KBM-7 (cell line): ENCODE measurements at regions not wholly inside any gene's neighbourhood (a gene's known extent, or its start where the extent isn't known, plus 50 kb on each side); places are given as distances from the start of the nearest gene placed in this dataset.
"Not testable (repeated sequence)": the region's sequence is repeated elsewhere in the genome, so short reads cannot be mapped to it uniquely, and the experiment has no call there.

Source experiments
- DNase-seq: peaks from one replicate; pipeline ENCODE4 v3.0.0-alpha.2; 2015
- in situ Hi-C: fragments of 300-500 bp; cut with MboI; formaldehyde crosslinking; loops from 2 replicates; pipeline ENCODE4 v1.14.3; 2020; ENCODE audit warnings: low sequenced_read_pairs, low pct_unique_long_range_greater_than_20kb, mixed read lengths

DNA sequence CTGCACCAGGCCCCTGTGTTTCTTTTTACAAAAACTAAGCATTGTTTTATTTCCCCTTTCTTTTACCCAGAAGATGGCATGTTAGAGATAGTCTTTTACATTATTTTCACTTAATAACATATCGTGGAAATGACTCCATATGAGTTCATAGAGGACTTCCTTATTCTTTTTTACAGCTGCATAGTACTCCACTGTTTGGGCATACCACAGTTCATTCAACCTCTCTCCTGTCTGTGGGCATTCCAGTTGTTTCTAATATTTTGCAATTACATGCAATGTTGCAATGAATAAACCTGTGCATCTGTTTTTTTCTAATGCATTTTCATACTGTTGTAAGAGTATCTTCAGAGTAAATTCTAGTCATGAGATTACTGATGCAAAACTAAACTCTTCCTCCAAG lies 173.2 kb upstream of the ZNF469 start:
- in situ Hi-C loops, DNase-seq: not testable (repeated sequence)

DNA sequence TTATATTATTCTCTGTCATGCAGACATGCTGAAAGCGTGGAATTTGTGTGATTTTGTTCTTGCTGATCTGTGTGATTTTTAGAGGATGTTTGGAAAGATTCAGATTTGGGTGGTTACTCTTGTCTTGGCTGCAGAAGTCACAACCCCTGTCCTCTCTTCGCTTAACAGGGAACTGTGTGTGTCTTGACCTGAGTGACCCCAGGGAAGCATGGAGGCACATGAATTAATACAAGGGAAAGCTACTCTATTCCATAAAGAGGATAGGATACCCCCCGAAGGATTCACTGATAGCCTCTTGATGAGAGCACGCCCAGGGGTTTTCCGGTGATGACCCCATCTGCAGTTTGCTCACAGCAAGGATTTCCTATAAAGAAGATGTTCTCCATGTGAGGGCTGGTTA lies 168.8 kb upstream of the ZNF469 start:
- DNase-seq, in situ Hi-C loops: not testable (repeated sequence)

DNA sequence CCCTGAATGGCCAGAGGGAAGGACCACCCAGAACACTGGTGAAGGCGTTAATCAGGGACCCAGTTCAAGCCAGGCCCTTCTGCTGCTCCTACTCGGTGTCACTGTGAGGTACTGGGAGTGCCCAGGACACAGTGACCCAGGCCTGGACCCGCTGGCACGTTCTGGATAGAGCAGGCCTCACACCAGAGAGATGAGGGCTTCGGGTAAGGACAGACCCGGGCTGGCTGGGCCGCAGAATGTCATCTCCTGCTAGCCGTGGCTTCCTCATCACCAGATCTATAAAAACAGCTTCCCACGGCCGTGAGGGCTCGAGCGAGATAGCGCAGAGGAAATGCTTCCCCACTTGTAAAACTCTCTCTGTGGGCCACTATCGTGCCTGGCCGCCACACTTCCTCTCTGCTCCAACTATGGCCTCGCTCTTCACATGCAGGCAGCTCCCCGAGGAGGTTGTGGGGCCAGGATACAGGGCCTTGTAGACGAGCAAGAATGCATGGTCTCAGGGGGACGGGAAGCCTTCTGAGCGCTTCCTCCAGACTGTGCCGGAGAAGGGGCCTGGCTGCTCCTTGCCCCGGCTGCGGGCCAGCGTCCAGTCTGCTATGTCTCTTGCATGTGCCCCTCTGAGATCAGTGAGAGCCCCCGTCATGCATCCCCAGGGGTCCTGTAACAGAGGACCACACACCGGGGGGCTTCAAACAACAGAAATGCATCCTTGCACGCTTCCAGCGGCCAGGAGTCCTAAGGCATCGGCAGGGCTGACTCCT lies 161.6 kb upstream of the ZNF469 start:
- in situ Hi-C loops, DNase-seq: not testable (repeated sequence)

DNA sequence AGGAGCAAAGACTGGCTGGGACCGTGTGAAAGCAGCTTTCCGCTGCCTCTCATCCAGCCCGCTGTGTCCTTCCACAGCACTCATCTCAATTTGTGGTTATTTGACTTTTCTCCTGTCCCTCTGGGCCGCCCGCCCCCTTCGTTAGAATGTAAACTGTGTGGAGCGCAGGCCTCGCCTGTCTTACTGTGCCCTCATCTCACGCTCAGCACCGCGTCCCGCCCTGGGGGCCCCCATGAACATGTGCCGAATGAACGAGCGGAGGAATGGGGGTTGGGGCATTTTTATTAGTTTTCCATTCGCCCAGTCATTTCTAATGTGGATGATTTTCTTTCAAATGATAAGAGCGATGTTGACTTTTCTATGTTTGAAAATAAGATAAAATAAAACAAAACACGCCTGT lies 159.1 kb upstream of the ZNF469 start:
- DNase-seq, in situ Hi-C loops: not testable (repeated sequence)

DNA sequence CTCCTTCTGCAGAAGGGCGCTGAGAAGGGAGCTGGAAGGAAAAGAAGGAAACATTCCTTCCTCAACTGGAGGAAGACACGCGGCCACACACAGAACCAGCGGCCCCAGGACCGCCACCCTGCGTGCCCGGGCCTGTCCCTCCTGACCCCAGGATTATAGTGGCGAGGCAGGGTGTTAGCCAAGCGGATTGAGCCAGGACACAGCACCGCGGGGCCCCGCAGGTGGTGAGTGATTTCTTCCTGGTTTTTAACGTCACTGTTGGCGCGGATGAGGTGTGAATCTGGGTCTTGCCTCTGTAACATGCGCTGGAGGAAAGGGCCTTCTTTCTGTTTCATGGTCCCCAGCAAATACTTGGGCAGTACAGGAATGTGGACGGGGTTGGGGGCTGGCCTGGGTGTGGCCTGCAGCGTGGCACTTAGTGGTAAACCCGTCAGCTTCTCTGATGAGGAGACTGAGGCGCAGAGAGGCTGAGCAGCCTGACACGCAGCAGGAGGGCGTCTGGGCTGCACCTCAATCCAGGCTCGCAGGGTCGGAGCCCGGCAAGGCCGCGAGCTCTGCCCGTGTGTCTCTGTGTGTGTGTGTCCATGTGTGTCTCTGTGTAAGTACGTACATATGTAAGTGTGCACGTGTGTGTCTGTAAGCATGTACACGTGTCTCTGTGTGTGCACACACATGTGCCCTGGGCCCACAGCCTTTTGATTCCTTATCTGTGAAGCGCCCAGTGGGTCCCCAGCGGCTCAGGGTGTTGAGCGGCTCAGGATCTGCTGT lies 158.4 kb upstream of the ZNF469 start:
- DNase-seq, in situ Hi-C loops: not testable (repeated sequence)

DNA sequence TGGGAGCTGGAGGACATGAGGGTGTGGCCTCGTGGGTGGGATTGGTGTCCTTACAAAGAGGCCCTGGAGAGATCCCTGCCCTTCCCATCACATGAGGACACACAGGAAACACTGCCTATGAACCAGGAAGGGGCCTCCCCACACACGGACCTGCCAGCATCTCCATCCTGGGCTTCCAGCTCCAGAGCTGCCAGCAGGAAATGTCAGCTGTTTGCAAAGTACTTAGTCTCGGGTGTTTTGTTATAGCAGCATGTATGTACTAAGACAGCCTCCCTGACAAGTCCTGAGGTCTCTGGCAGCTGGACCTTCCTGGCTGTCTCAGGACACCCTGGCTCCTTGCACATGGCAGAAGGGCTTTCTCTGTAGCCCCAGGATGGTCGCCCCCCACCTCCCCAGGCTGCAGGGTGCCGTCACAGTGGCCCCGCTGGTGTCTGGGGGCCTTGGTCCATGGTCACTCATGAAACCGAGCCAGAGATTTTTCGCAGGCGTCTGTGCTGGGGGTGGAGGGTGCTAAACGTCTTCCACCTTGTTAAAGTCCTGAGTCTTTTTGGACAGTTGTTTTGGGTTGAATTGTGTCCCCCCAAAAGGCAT lies 157.0 kb upstream of the ZNF469 start:
- in situ Hi-C loops, DNase-seq: not testable (repeated sequence)

DNA sequence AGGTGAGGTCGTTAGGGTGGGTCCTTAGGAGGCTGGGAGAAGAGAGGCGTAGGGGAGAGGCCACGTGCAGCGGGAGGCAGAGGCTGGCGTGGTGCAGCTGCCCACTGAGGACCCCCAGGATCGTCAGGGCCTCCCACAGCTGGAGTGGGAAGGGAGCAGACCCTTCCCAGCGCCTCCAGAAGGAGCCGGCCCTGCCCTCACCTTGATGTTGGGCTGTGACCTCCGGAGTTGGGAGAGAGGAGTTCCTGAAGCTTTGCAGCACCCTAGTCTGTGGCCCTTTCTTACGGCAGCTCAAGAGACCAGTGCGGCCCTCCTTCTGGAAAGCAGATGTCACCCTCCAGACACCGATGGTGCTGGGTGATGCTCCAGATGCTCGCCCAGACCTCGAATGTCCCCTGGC lies 156.5 kb upstream of the ZNF469 start:
- DNase-seq, in situ Hi-C loops: not testable (repeated sequence)

DNA sequence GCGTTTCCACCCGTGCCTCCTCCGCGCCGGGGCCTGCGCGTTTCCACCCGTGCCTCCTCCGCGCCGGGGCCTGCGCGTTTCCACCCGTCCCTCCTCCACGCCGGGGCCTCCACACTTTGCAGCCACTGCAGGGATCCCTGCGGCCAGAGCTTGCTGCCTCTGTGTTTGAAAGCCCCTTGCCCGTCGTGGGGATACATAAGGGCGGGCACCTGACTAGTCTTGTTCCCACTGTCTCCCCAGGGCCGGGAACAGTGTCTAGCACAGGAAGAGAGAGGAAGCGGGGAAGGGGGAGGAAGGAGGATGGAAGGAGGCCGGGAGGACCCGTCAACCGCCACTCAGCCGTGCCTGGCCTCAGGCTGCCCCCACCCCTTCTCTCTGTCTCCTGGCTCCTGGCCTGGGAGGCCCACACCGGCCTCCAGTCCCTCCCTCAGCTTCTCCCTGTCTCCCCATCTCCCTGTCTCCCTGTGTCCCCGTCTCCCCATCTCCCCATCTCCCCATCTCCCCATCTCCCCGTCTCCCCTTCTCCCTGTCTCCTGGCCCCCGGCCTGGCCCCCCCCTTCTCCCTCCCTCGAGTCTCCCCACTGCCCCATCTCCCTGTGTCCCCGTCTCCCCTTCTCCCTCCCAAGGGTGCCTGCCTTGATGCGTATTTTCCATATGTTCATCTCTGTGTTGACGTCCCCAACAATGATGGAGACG lies 155.6 kb upstream of the ZNF469 start:
- in situ Hi-C loops, DNase-seq: not testable (repeated sequence)

DNA sequence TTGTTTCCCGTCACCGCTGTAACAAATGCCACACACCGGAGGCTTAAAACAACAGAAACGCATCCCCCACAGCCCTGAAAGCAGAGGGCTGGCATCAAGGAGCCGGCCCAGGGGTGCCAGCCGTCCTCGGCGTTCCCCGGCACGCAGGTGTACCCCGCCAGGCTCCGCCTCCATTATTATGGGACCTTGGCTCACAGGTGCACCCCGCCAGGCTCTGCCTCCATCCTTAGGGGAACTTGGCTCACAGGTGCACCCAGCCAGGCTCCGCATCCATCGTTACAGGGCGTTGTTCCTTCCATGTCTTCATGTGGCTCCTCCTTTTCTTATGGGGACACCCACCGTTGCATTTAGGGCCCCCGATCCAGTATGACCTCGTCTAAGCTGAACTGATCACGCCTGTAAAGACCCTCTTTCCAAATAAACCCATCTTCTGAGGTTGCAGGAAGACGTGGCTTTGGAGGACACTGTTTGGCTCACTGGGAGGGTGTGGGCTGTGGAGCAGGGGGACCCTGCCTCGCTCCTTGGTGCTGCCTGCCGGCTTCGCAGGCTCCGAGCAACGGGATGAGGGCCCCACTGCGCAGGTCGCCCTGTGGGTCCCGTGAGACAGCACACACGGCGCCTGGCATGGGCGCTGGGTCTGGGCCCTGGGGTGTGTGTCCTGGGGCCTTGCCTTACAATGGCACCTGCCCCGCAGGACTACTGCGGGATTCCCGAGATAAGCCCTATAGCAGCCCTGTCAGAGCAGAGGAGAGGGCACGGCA lies 154.9 kb upstream of the ZNF469 start:
- DNase-seq, in situ Hi-C loops: not testable (repeated sequence)

DNA sequence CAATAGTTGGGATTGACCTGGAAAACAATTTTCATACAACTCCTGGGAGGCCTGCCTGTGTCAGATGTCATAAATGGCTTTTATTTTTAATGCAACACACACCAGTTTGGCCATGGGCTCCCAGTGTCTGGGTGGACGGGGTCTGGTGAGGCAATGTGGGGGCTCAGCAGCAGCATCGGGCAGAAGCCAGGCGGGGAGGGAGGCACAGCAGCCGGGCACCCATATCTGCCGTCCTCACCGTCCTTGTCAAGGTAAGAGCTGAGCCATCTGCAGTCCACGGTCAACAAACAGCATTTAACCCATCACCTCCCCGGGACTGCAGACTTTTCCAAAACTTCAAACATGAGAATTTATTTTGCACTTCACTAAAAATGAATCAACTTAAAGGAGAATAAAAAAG lies 154.0 kb upstream of the ZNF469 start:
- in situ Hi-C loops, result not testable (repeated sequence)

DNA sequence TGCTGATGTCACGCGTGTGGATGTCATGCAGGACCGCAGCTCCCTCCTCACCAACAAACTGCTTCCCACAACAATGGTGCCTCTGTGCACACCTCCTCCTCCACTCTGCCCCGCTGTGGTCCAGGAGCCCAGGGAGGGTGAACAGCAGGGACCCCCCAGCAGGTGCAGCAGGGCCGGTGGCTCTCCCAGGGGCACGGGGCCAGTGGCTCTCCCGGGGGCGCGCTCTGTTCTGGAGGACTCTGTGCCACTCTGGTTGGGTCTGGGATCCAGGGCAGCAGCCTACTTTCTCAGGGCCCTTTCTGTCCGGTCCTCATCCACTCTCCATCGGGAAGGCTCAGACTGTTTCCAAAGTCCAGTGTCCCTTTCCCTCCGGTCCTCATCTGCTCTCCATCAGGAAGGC lies 153.0 kb upstream of the ZNF469 start:
- in situ Hi-C loops, DNase-seq: not testable (repeated sequence)

More for the DNA sequence above, 154.0 kb upstream of the ZNF469 start:
- not testable (repeated sequence) for DNase-seq

DNA sequence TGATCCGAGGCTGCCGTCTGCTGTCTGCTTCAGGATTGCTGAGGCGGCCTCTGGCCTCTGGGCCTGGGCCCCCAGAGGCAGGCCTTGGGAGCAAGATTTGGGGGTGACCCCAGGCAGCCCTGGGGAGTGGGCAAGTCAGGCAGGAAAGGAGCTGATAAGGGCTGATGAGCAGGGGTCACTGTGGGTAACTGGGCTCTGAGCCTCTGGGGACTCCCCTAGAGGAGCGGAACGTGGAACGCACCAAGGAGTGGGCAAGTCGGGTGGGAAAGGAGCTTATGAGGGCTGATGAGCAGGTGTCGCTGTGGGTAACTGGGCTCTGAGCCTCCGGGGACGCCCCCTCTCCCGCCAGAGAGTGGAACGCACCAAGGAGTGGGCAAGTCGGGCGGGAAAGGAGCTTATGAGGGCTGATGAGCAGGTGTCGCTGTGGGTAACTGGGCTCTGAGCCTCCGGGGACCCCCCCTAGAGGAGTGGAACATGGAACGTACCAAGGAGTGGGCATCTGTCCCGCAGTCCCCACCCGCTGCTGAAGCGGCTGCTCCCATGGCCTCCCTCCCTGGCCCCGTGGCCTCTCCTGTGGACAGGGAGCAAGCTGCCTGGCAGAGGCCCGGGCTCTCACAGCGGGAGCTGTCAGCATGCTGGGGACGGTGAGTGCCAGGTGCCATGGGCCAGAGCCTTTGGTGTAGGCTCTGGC lies 152.3 kb upstream of the ZNF469 start:
- in situ Hi-C loops, result not testable (repeated sequence)

DNA sequence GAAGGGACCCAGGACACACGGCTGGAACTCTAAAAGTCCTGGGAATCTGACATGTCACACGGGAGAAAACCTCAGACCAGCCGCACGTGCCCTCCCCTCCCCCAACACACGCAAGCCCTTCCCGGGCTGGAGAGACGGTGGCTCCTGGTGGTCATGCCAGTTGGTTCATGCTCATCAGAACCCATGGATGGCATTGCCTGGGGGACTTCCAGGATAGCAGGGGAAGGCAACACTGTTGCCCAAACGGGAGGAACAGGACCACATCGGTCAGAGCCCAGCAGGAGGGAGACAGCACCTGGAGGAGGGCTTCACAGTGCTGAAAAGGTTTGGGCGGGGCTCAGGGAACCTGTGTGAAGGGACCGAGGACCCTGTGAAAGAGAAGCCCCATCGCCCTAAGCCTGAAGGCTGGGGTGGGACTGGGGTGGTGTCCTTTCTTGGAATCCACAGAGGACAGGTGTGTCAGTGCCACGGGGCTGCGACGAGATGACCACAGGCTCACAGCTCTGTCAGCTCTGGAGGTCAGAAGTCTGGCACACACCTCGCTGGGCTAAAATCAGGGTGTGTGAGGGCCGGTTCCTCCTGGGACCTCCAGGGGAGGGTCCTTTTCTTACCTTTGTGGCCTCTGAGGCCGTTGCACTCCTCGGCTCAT lies 151.7 kb upstream of the ZNF469 start:
- DNase-seq, in situ Hi-C loops: not testable (repeated sequence)

More for the DNA sequence above, 152.3 kb upstream of the ZNF469 start:
- DNase-seq, result not testable (repeated sequence)

DNA sequence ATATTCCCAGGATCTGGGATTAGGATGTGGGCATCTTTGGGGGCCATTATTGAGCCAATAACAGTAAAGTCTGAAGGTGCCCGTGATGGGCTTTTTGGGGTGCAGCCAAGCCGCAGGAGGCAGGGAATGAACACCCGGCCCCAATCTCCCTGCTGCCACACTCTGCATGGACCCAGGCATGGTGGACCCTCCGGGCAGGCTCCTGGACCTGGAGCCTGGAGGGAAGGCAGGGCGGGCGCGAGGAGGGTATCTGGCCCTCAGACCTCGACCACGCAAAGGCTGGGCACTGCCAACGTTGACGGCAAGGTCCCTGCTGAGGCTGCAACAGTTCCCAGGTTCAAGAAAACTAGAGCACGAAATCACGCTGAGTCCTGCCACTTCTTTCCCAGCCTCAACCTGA lies 150.9 kb upstream of the ZNF469 start:
- DNase-seq, in situ Hi-C loops: not testable (repeated sequence)

DNA sequence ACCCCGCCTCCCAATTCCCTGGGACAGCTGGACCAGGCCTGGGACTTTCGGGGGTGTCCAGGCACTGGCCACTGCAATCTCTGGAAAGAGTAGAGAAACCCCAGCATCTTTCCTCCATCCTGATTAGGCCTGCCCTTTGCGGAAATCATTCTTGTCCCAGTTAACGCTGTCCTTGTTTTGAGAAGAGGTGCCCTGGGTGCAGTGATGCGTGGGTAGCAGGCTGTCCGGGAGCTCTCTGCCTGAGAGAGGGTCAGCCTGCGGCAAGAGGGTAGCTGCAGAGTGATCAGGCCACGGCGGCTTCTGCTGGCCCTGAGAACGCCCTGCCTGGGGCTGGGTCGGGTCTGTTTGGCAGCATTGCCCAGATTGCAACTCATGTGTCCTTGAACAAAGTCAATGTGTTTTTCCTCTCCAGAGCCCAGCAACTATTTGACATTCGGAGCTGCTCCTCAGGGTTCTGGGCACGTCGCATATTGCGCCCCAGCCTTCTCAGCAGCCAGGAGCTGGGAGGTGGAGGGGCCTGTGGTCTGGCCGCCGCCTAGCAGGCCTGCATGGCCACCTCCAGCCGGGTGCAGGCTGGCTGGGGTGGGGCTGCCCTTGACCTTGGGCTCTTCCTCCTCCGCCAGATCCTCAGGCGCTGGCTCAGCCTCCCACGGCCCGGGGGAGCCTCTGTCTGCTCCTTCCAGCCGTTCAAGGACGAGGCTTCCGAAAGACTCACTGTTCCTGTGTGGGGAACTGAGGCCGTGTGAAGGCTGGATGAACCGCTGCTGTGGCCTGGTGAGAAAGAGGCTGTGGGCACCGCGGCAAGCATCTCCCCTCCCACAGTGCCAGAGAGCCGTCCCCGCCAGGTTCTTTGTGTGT lies 150.1 kb upstream of the ZNF469 start:
- in situ Hi-C loops, result not testable (repeated sequence)

DNA sequence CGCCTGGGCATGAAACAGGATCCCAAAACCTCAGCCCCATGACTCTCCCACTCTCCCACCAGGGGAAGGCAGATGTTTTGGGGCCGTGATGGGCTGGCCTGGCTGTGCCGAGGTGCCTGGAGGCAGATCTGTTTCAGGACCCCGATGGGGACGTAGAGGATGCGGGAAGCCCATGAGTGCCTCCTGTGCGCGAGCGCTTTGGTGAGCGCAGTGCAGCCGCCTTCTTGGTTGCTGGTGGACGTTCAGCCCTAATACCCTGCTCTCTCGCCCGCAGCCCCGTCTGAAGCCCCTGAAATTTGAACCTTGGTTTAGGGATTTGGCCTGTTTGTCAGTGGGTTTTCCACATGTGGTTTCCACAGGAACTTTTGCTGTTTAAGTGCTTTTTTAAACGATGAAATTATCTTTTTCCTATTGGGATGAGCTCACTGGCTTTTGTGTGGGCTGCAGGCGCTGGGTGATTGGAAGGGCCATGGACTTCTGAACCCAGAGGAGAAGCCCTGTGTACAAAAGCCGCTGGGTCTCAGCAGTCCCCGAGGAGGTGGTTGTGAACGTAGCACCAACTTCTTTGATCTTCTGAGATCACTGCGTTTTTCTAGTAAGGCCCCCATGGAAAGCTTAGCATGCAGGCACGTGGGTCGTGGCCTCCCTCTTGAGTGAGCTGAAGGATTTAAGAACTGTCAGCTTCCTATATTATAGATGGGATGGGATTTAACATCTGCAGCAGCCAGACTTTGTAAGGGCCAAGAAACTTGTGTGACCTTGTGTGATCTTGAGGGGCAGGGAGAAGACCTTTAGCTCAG lies 148.9 kb upstream of the ZNF469 start:
- DNase-seq, in situ Hi-C loops: not testable (repeated sequence)

More for the DNA sequence above, 150.1 kb upstream of the ZNF469 start:
- DNase-seq, result not testable (repeated sequence)
